Peyer's patch (tissue), 4 donors: ENCODE measurements at regions not wholly inside any gene's neighbourhood (a gene's known extent, or its start where the extent isn't known, plus 50 kb on each side); places are given as distances from the start of the nearest gene placed in this dataset.

Experiments used
- DNase-seq, 3 donors: peaks; one replicate each; pipeline ENCODE4 v3.0.0-alpha.2; 2017 to 2019
- H3K27ac ChIP-seq, 4 donors: fragments of 200-600 bp; sonication (generic); one replicate each; pipeline ENCODE4 v1.5.1; 2016 to 2019
- H3K27me3 ChIP-seq, 2 donors: fragments of 200-600 bp; sonication (generic); one replicate each; pipeline ENCODE4 v1.5.1; 2019
- H3K36me3 ChIP-seq, 3 donors: fragments of 200-600 bp; sonication (generic); one replicate each; pipeline ENCODE4 v1.5.1; 2016 to 2019
- H3K4me1 ChIP-seq, 4 donors: fragments of 200-600 bp; sonication (generic); one replicate each; pipeline ENCODE4 v1.5.1; 2016 to 2019
- H3K4me3 ChIP-seq, 4 donors: fragments of 200-600 bp; sonication (generic); 1 replicate in 3 of 4; 2 replicates in 1 of 4; pipeline ENCODE4 v1.5.1; 2016 to 2019; ENCODE audit warnings: mild to moderate bottlenecking in 1 of 4
- H3K9me3 ChIP-seq, 4 donors: fragments of 200-600 bp; sonication (generic); one replicate each; pipeline ENCODE4 v1.5.1; 2016 to 2019; ENCODE audit warnings: mild to moderate bottlenecking in 1 of 4
- CTCF ChIP-seq, 6 experiments: fragments of 450-650 bp in 4 of 6; fragments of 200-600 bp in 2 of 6; sonication (generic) in 1 of 6; IDR thresholded peaks; one replicate each; pipeline ENCODE4 v1.5.1; 2017 to 2019; ENCODE audit warnings: antibody characterized with exemption in 6 of 6, mild to moderate bottlenecking in 3 of 6, moderate library complexity in 1 of 6
- POLR2A ChIP-seq, 2 donors: fragments of 450-650 bp; IDR thresholded peaks; one replicate each; pipeline ENCODE4 v1.5.1; 2017; ENCODE audit warnings: antibody characterized with exemption in 2 of 2, mild to moderate bottlenecking in 2 of 2, moderate library complexity in 2 of 2

- no peak for DNase-seq
- no peak overlapping the region for H3K27ac ChIP-seq
- H3K27me3 ChIP-seq, result no peaks in the 10 kb centered on the region
- no peak overlapping the region for H3K4me3 ChIP-seq
- no peak for TF ChIP-seq POLR2A (IDR thresholded peaks at IDR 0.05)
- TF ChIP-seq CTCF (IDR thresholded peaks at IDR 0.05), result no peak
- H3K9me3 ChIP-seq, result no peaks in the 10 kb centered on the region
- no peaks in the 10 kb centered on the region for H3K4me1 ChIP-seq
- H3K36me3 ChIP-seq, result no peaks in the 10 kb centered on the region
These were observed 176.5 kb downstream of the RAP2B start for GRCh38 chr3:153338487-153338886.

DNA sequence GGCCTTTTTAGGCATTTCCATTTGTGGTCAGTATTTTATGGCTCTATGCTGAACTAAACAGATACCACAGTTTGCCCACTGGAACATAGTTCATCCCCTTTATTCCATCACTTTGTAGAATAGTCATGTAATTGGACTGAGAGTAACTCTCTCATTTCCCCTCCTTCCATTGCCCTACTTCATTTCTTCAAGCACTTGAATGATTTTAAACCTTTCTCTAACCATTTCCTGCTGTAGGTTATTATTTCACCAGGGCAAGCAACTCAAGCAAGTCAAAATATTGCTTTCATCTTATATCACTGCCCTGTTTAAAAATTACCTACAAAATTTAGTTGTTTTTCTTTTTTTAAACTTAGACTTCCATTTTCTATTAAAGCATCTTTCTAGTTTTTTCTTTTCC, 177.0 kb downstream of the RAP2B start:
- TF ChIP-seq POLR2A (IDR thresholded peaks at IDR 0.05), result no peak
- DNase-seq, result no peak
- Histone ChIP-seq H3K27ac (no peak overlapping the region), H3K9me3 (no peaks in the 10 kb centered on the region), H3K4me3 (no peak overlapping the region), H3K36me3 (no peaks in the 10 kb centered on the region), H3K4me1 (no peaks in the 10 kb centered on the region), H3K27me3 (no peaks in the 10 kb centered on the region)

DNA sequence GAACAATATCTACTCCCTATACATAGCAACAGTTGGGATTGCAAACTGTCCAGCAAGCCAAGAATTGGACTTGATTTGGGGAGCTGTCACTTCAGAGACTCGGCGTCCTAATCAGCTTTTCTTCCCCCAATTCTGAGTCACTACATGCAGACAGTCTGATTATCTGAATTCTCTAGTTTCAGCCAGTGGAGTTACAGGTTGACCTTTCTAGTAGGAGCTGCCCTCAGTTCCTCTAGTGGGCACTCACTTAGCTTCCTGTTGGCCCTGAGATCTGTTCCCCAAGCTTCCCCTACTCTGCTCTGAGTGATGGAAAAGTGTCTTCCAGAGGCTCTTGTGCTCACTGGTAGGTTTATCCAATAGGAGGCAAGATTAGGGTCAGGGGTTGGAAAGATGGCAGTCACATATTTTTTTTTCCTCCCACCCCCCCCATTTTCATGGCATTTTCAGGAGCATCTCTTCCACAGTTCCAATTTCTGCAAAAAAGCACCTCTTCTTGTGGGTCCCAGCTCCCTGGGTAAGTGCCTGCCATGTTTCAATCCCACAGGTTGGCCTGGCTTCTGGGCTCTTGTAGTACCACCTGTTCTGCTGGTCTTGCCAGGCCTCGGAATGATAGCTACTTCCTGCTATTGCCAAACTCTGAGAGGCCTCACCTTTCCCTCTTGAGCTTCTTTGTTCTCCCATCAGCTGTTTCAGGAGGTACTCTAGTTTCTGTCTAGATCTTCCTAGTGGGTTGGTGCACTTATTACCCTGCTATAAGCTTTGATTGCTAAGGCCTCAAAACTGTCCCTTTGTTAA, 182.2 kb downstream of the RAP2B start:
- no peaks in the 10 kb centered on the region for H3K27me3 ChIP-seq
- no peak for DNase-seq
- TF ChIP-seq CTCF (IDR thresholded peaks at IDR 0.05), result no peak
- TF ChIP-seq POLR2A (IDR thresholded peaks at IDR 0.05), result no peak
- no peaks in the 10 kb centered on the region for H3K4me1 ChIP-seq
- no peak overlapping the region for H3K27ac ChIP-seq
- H3K9me3 ChIP-seq, result no peaks in the 10 kb centered on the region
- H3K4me3 ChIP-seq, result no peak overlapping the region
- no peaks in the 10 kb centered on the region for H3K36me3 ChIP-seq

GRCh38 chr3:153348457-153349107, 186.6 kb downstream of the RAP2B start:
- H3K4me3 ChIP-seq, result no peak overlapping the region
- H3K4me1 ChIP-seq, result no peaks in the 10 kb centered on the region
- H3K9me3 ChIP-seq, result no peaks in the 10 kb centered on the region
- no peak for DNase-seq
- no peaks in the 10 kb centered on the region for H3K27me3 ChIP-seq
- no peaks in the 10 kb centered on the region for H3K36me3 ChIP-seq
- H3K27ac ChIP-seq, result no peak overlapping the region
- no peak for TF ChIP-seq CTCF (IDR thresholded peaks at IDR 0.05)
- TF ChIP-seq POLR2A (IDR thresholded peaks at IDR 0.05), result no peak

DNA sequence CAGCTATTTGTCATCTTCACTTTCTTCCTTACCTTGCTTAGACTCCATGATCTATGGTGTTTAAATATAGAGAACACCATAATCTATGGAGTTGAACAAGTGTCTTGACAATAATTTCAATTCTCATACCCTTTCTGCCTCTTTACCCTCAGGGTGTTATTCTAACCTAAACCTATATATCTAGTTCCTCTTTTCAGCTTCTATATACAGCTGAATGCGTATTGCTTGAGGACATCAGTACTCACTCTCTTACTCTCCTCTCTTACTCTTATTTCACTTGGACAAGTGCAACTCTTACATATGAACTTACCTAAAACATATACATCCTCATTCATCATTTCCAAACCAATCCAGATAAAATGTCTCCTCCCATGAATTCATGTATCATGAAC, 187.1 kb downstream of the RAP2B start:
- Histone ChIP-seq H3K4me3 (no peak overlapping the region), H3K27me3 (no peaks in the 10 kb centered on the region), H3K4me1 (no peaks in the 10 kb centered on the region), H3K27ac (no peak overlapping the region), H3K9me3 (no peaks in the 10 kb centered on the region), H3K36me3 (no peaks in the 10 kb centered on the region)
- DNase-seq, result no peak
- no peak for TF ChIP-seq POLR2A (IDR thresholded peaks at IDR 0.05)
- TF ChIP-seq CTCF (IDR thresholded peaks at IDR 0.05), result no peak

- TF ChIP-seq CTCF (IDR thresholded peaks at IDR 0.05) (no peak), POLR2A (IDR thresholded peaks at IDR 0.05) (no peak)
- no peak for DNase-seq
- H3K4me3 ChIP-seq, result no peak overlapping the region
These were observed 188.4 kb downstream of the RAP2B start for GRCh38 chr3:153350420-153350819.

More at GRCh38 chr3:153350420-153350819, 188.4 kb downstream of the RAP2B start:
- no peaks in the 10 kb centered on the region for H3K36me3 ChIP-seq
- no peaks in the 10 kb centered on the region for H3K4me1 ChIP-seq
- no peak overlapping the region for H3K27ac ChIP-seq
- H3K27me3 ChIP-seq, result no peaks in the 10 kb centered on the region
- no peaks in the 10 kb centered on the region for H3K9me3 ChIP-seq
